ENCODE measurements at regions not wholly inside any gene's neighbourhood (a gene's known extent, or its start where the extent isn't known, plus 50 kb on each side); places are given as distances from the start of the nearest gene placed in this dataset.

GRCh38 chr6:153538491-153538890 is 407.4 kb upstream of the RGS17 start:
- TF ChIP-seq GATA2 (IDR thresholded peaks at IDR 0.05; ENCODE audit: low read depth, low read length) (no peak), GATA3 (IDR thresholded peaks at IDR 0.05; ENCODE audit: low read depth, low read length) (no peak)

All from SH-SY5Y (cell line).